HG03571 (cell line): ENCODE measurements at regions not wholly inside any gene's neighbourhood (a gene's known extent, or its start where the extent isn't known, plus 50 kb on each side); places are given as distances from the start of the nearest gene placed in this dataset.
"Not testable (repeated sequence)": the region's sequence is repeated elsewhere in the genome, so short reads cannot be mapped to it uniquely, and the experiment has no call there.

Experiments
- ATAC-seq: cut with Tn5 transposase; IDR thresholded peaks from one replicate; pipeline ENCODE4 v1.9.1; 2021; ENCODE audit not compliant: unreplicated experiment

DNA sequence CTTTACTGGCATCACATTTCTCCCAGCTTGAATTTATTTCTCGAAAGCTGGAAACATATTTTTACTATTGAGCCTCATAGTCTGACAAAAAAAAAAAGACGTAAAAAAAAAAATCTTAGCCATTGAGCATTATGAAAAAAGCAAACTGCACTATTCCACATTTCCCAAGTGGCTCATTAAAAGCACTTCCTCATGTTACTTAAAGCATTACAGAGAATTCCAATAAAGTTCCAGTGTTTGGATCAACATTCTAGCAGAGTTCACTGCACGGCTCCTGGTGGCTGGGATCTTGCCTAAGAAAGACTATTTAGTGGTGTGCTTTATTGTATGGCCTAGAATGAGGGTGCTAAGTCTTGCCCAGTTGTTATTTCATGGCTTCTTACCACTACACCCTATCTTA lies 476.2 kb downstream of the PPARGC1A start:
- no peak for ATAC-seq

DNA sequence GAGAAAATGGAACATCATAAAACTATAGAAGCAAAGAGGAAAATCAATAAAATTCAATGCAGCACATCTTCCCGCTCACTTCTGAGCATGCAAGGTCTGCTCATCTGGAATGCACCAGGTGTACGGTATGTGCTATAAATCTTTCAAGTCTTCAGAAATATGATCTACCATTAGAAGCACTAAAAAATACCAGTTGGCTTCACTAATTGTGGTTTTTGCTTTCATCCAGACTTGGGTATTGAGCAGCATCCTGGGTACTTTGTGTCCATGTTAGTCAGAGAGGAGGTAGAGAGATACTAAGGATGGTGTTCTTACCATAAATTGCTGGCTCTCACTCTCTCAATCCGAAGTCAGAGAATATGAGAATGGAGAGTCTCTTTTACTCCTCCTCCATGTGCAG lies 477.1 kb downstream of the PPARGC1A start:
- ATAC-seq = no peak

DNA sequence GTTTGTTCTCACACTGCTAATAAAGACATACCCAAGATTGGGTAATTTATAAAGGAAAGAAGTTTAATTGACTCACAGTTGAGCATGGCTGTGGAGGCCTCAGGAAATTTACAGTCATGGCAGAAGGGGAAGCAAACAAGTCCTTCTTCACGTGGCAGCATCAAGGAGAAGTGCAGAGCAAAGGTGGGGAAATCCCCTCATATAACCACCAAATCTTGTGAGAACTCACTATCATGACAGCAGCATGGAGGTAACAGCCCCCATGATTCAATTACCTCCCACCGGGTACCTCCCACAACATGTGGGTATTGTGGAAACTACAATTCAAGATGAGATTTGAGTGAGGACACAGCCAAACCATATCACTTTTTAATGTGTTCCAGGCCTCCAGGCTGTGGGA lies 480.9 kb downstream of the PPARGC1A start:
- not testable (repeated sequence) for ATAC-seq

GRCh38 chr4:23401572-23401971 lies 488.3 kb downstream of the PPARGC1A start:
- no peak for ATAC-seq

DNA sequence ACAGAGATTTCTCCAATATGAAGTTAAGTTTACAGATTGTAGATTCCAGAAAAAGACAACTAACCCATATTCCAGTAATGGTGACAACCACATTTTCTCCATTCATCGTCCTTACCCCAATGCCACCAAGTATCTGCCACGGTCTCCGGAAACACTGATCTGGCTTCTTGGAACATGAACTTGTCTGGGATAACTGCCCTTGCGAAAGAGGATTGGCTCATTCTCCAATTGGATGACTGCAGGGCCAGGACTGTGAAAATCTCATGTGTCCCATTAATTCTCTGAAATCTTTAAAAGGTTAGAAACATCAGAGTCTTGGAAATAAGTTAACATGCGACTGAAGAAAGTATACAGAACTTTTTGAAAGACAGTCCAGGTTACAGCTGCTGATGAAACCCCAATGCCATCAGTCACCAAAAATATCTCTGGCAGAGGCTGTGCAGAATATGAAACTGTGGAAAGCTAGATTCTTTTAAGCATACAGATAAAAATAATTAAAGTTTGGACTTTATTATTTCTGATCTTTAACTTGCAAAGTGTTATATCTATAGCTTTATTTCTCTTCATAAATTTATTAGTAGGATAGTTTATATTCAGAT lies 496.9 kb downstream of the PPARGC1A start:
- no peak for ATAC-seq

DNA sequence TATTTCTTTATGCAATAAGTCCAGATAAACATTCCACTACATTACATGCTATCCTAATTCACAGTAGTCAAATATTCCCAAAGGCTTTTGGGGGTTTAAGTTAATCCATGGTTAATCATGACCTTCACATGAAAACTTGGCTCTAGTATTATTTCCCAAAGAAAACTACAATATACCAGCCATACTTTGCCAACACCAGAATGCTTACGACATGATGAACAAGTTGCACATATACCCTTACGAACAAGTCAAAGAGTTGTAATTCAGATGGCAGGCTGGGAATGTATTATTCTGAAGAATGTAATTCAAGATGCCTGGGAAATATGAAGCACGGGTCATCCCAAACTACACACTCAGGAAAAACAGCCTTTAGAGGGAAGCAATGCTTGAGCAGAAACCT lies 499.6 kb downstream of the PPARGC1A start:
- no peak for ATAC-seq

DNA sequence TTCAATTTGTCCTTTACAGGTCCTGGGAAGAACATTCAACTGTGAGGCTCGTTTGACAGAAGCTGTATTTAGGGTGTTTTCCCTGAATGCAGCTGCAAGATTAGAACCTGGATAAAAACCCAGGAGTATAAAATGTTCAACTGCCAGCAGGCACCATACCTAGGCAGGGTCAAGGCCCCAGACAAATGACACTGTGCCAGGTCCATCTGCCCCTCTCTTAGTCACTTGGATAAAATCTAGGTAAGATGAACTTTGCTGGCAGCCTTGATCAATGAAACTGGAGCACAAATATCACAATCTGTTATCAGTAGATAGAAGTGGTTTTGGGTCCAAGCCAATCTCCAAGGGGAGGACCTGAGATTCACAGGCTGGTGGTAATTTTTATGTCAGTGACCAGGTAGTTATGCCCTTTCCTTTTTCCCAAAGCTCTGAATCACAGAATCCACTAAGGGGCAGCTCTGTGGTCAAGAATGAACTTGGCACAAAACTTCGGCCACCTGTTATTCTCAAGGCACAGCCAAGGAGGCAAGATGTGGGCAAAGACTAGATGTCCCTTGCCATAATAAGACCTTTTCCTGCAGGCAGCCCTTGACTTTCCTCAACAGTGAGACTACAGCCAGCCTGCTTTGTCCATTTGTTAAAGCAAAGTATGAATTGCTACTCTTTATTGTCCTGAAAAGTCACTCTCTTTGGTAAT lies 501.0 kb downstream of the PPARGC1A start:
- ATAC-seq = no peak

GRCh38 chr4:23388255-23388654 lies 501.6 kb downstream of the PPARGC1A start:
- no peak for ATAC-seq

DNA sequence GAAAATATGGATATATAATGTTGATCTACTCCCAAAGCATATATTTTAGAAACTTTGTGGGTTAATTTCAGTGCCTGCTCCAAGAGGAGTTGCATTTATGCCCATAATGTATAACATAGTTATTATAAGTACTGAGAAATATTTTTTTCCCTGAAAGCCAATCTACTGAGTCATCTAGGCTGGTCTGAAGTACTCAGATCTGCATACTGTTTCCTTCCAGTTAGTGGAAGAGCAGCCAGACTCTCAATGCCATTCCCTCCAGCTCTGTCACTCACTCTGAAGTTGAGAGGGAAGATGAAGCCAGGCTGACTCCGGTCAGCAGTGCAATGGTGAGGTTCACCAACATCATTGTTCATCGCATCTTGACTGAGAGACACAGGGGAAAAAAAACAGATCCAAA lies 505.1 kb downstream of the PPARGC1A start:
- ATAC-seq = no peak

- ATAC-seq = no peak
Measured at GRCh38 chr4:23382879-23383278, 507.0 kb downstream of the PPARGC1A start.

- no peak for ATAC-seq
Measured at GRCh38 chr4:23374259-23374658, 515.6 kb downstream of the PPARGC1A start.

- ATAC-seq = no peak
Measured at GRCh38 chr4:23373261-23373660, 516.6 kb downstream of the PPARGC1A start.

DNA sequence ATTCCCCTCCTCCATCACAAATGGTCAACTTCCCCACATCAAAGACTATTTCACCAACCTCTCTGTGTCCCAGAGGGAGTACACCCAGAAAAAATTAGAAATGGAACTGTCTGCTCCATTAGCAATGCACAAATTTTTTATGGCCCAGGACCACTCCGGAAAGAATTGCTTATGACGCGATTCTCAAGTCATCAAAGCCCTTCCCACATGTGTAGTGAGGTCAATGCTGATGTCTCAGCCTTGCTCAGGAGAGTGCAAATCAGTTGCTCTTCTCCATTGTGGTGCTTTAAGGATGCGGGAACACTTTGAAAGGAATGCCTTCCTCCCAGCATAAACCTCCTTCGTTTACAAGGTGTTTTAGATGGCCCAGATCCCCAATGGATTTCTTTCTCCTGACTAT lies 518.3 kb downstream of the PPARGC1A start:
- no peak for ATAC-seq

- no peak for ATAC-seq
Measured at GRCh38 chr4:23369331-23369730, 520.5 kb downstream of the PPARGC1A start.

DNA sequence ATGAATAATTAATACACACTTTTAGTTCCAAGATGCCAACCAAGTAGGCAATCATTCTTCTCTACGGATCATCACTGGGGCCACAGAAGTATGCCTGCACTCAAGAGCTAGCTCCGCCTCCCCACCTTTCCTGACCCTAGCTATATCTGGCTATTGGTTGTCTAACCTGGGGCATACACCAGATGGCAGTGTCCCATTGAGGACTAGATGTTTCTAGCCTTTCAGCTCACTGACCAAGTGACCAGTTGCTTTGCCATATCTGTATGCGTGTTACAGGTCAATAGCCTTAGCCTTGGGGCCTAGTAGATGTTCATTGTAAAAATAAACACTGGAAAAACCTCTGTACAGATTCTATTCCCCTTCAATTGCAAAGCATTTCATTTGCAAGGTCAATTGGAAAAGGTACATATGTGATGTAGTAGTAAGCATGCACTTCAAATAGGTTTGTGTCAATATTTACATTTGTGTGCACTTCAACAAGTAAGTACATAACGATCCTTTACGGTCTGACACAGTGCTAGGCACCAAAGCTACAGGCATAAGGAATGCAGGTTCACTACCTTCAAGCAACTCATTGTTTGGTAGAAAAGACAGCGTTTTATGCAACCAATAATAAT lies 521.7 kb downstream of the PPARGC1A start:
- no peak for ATAC-seq

DNA sequence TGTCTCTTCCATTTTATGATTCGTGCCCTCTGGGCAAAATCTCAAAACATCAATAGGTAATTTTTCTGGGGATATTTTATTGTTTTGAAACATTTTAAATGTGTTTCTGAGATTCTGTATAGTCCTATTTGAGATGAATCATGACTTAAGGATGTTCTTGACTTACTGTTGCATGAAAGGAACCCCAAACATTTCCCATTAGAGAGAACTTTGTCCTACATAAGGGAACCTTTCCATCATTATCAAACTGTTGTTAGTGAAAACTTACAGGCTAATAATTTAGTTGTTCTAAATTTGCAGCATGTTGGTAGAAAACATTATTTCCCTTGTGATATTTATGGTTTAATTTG lies 523.3 kb downstream of the PPARGC1A start:
- no peak for ATAC-seq

DNA sequence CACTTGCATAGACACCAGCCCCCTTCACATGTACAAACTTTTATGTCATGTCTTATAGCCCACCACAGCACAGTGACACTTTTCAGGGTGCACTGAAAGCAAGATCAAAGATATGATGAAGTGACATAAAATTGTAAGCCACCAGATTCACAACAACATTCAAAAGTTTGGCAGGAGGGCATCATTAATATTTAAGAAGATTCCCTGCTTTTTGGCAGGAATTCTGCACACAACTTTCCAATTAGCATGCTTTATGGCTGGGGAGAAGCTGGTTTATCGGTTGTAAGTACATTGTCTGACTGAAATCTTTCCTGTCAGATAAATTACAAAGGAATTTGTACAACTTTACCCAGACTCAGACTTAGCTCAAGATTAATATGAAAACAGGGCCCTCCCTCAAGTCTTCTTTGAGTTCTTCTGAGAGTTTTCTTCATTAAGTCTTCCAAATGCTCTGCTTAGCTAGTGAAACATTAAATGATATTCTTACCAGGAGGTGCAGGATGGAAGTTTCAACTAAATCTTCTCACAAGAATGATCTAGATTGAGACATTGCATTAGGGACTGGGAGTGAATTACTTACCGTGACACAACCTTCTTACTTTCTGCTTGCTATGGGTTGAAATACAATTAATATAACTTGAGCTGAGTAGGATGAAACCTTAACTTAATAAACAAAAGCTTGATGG lies 523.8 kb downstream of the PPARGC1A start:
- ATAC-seq = no peak

GRCh38 chr4:23365086-23365485 lies 524.8 kb downstream of the PPARGC1A start:
- no peak for ATAC-seq

GRCh38 chr4:23364167-23364566 lies 525.7 kb downstream of the PPARGC1A start:
- ATAC-seq = no peak

DNA sequence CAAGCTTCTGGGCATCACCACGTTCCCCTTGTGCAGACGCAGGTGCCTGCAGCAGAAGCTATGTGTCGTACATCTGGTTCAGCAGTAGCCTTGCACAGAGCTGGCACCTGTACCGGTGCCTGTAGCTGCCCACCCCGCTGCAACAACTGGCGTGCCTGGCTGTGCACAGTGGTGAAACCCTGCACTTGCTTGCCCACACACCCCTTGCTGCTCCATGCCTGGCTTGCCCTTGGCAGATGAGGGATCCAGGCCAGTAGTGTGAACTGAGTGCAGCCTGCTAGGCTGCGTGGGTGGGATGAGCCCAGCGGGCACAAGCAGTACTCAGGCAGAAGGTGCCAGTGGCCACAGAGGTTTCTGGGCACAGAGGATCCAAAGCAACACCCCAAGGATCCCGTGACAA lies 528.4 kb downstream of the PPARGC1A start:
- no peak for ATAC-seq

- ATAC-seq = no peak
Measured at GRCh38 chr4:23360718-23361117, 529.1 kb downstream of the PPARGC1A start.

- ATAC-seq = no peak
Measured at GRCh38 chr4:23355258-23355657, 534.6 kb downstream of the PPARGC1A start.
